GM10266 (cell line): ENCODE measurements at regions not wholly inside any gene's neighbourhood (a gene's known extent, or its start where the extent isn't known, plus 50 kb on each side); places are given as distances from the start of the nearest gene placed in this dataset.
"Not testable (repeated sequence)": the region's sequence is repeated elsewhere in the genome, so short reads cannot be mapped to it uniquely, and the experiment has no call there.

Experiments
- DNase-seq: peaks from one replicate; pipeline ENCODE4 v3.0.0; 2012; ENCODE audit errors: extremely low spot score
- CTCF ChIP-seq: IDR thresholded peaks from 2 replicates; pipeline ENCODE4 v1.5.1; 2012; ENCODE audit warnings: mild to moderate bottlenecking, low read depth; ENCODE audit not compliant: control insufficient read depth, insufficient read depth; ENCODE audit errors: missing control alignments

GRCh38 chr1:37186246-37186756 is 152.0 kb upstream of the GRIK3 start:
- TF ChIP-seq CTCF: no peak
- DNase-seq: no peak

GRCh38 chr1:37189111-37189510 is 154.8 kb upstream of the GRIK3 start:
- no peak for TF ChIP-seq CTCF
- no peak for DNase-seq

GRCh38 chr1:37197411-37197810 is 163.1 kb upstream of the GRIK3 start:
- DNase-seq: no peak
- no peak for TF ChIP-seq CTCF

- not testable (repeated sequence) for DNase-seq
Measured at GRCh38 chr1:37214305-37214704, 180.0 kb upstream of the GRIK3 start.

- TF ChIP-seq CTCF: no peak
- DNase-seq: no peak
Measured at GRCh38 chr1:37233606-37234005, 199.3 kb upstream of the GRIK3 start.

GRCh38 chr1:37234941-37235418 is 200.7 kb upstream of the GRIK3 start:
- no peak for DNase-seq
- TF ChIP-seq CTCF: no peak

- DNase-seq: no peak
- no peak for TF ChIP-seq CTCF
Measured at GRCh38 chr1:37237948-37238347, 203.6 kb upstream of the GRIK3 start.
